Vagina (tissue), 2 donors: ENCODE measurements at regions not wholly inside any gene's neighbourhood (a gene's known extent, or its start where the extent isn't known, plus 50 kb on each side); places are given as distances from the start of the nearest gene placed in this dataset.

Source experiments
- CTCF ChIP-seq, 3 experiments: fragments of 450-650 bp in 2 of 3; fragments of 200-600 bp in 1 of 3; sonication (generic) in 1 of 3; IDR thresholded peaks; one replicate each; pipeline ENCODE4 v1.5.1; 2017 to 2019; ENCODE audit warnings: antibody characterized with exemption in 3 of 3, mild to moderate bottlenecking in 2 of 3, moderate library complexity in 2 of 3
- POLR2A ChIP-seq, 2 donors: fragments of 450-650 bp; IDR thresholded peaks; one replicate each; pipeline ENCODE4 v1.6.1; 2017; ENCODE audit warnings: antibody characterized with exemption in 2 of 2, mild to moderate bottlenecking in 2 of 2, moderate library complexity in 2 of 2

GRCh38 chr2:177106212-177106611 is 106.4 kb upstream of the HNRNPA3 start:
- TF ChIP-seq POLR2A (IDR thresholded peaks at IDR 0.05), result no peak
- TF ChIP-seq CTCF (IDR thresholded peaks at IDR 0.05), result no peak
